ENCODE measurements at regions not wholly inside any gene's neighbourhood (a gene's known extent, or its start where the extent isn't known, plus 50 kb on each side); places are given as distances from the start of the nearest gene placed in this dataset.
A peak's percentile ranks its signal among the peaks of the same experiment; 100 is the strongest.

- no peak for FAIRE-seq
Measured at GRCh38 chr7:91323626-91324158, 59.5 kb downstream of the FZD1 start.

- no peak for FAIRE-seq
Measured at GRCh38 chr7:91324663-91325062, 60.4 kb downstream of the FZD1 start.

- FAIRE-seq, result no peak
Measured at GRCh38 chr7:91325726-91326125, 61.5 kb downstream of the FZD1 start.

GRCh38 chr7:91326516-91327199, 62.4 kb downstream of the FZD1 start:
- FAIRE-seq, result no peak

GRCh38 chr7:91327346-91327745, 63.1 kb downstream of the FZD1 start:
- FAIRE-seq, result no peak

- no peak for FAIRE-seq
Measured at GRCh38 chr7:91329571-91329970, 65.3 kb downstream of the FZD1 start.

- FAIRE-seq, result no peak
Measured at GRCh38 chr7:91330191-91330808, 66.1 kb downstream of the FZD1 start.

- FAIRE-seq, result no peak
Measured at GRCh38 chr7:91330866-91331265, 66.6 kb downstream of the FZD1 start.

- FAIRE-seq, result no peak
Measured at GRCh38 chr7:91336106-91336505, 71.9 kb downstream of the FZD1 start.

- FAIRE-seq, result no peak
Measured at GRCh38 chr7:91338226-91339020, 74.2 kb downstream of the FZD1 start.

- peak; percentile 55 for FAIRE-seq
Measured at GRCh38 chr7:91342346-91342745, 78.1 kb downstream of the FZD1 start.

GRCh38 chr7:91343420-91343960, 79.3 kb downstream of the FZD1 start:
- FAIRE-seq, result no peak

- FAIRE-seq, result no peak
Measured at GRCh38 chr7:91343996-91344629, 79.9 kb downstream of the FZD1 start.

GRCh38 chr7:91344911-91345310, 80.7 kb downstream of the FZD1 start:
- peak; percentile 98 for FAIRE-seq

- no peak for FAIRE-seq
Measured at GRCh38 chr7:91345449-91345848, 81.2 kb downstream of the FZD1 start.

- no peak for FAIRE-seq
Measured at GRCh38 chr7:91346426-91346825, 82.2 kb downstream of the FZD1 start.

GRCh38 chr7:91347290-91347689, 83.1 kb downstream of the FZD1 start:
- no peak for FAIRE-seq

GRCh38 chr7:91348711-91349110, 84.5 kb downstream of the FZD1 start:
- no peak for FAIRE-seq

- peak; percentile 95 for FAIRE-seq
Measured at GRCh38 chr7:91351374-91351773, 87.1 kb downstream of the FZD1 start.

- no peak for FAIRE-seq
Measured at GRCh38 chr7:91352091-91352490, 87.9 kb downstream of the FZD1 start.

GRCh38 chr7:91353848-91354247, 89.6 kb downstream of the FZD1 start:
- FAIRE-seq, result no peak

- no peak for FAIRE-seq
Measured at GRCh38 chr7:91355695-91356435, 91.6 kb downstream of the FZD1 start.

All from islet of Langerhans (tissue), 1 donor.